HCT116 (cell line): ENCODE measurements at regions not wholly inside any gene's neighbourhood (a gene's known extent, or its start where the extent isn't known, plus 50 kb on each side); places are given as distances from the start of the nearest gene placed in this dataset.

ENCODE experiments used
- ATAC-seq: fragments of 200-7000 bp; cut with Tn5 transposase; 2 replicates; pipeline ENCODE4 v1.9.1; 2020; ENCODE audit warnings: mild to moderate bottlenecking, moderate library complexity
- BruUV-seq: library from RNA; stranded (reverse); fragments of 400-500 nt; replicated peaks from 2 replicates; lab custom pipeline; 2021; lab: Mats Ljungman, UMichigan
- CTCF ChIA-PET: fragments of 300-600 bp; sonication (Branson Sonifier 250); formaldehyde crosslinking; loops from one replicate; lab custom pipeline; 2021; ENCODE audit warnings: antibody characterized with exemption; lab: Charles Lee
- POLR2A ChIA-PET: fragments of 300-600, 350-600 bp; sonication (Branson Sonifier 250); formaldehyde crosslinking; loops from one replicate; lab custom pipeline; 2021; ENCODE audit warnings: antibody characterized with exemption; lab: Charles Lee
- RAD21 ChIA-PET, 2 experiments: fragments of 300-600 bp; sonication (Branson Sonifier 250); formaldehyde crosslinking; loops; one replicate each; lab custom pipeline; 2023; ENCODE audit warnings: low total read pairs in 2 of 2; ENCODE audit not compliant: uncharacterized antibody in 2 of 2, unreplicated experiment in 2 of 2, low non-redundant PET in 1 of 2; lab: Charles Lee
- DNase-seq: peaks from one replicate; pipeline ENCODE4 v3.0.0-alpha.2; 2010; ENCODE audit warnings: low read depth, low spot score
- H2AFZ ChIP-seq: fragments of 200-600 bp; shearing (Covaris generic), sonication (generic); 2 replicates; pipeline ENCODE4 v1.6.1; 2017; ENCODE audit warnings: low read depth, mixed run types, mixed read lengths, antibody characterized with exemption, low read length; ENCODE audit not compliant: poor library complexity, severe bottlenecking
- H3K27ac ChIP-seq: 2 replicates; pipeline ENCODE4 v1.5.1; 2012; ENCODE audit warnings: low read depth, low read length
- H3K27me3 ChIP-seq: fragments of 200-600 bp; sonication (generic); 2 replicates; pipeline ENCODE4 v1.6.1; 2016; ENCODE audit warnings: mixed run types, low read length, mixed read lengths; ENCODE audit not compliant: insufficient read depth
- H3K36me3 ChIP-seq, 2 experiments: fragments of 200-500 bp in 1 of 2; fragments of 200-600 bp in 1 of 2; sonication (Bioruptor generic) in 1 of 2; sonication (generic) in 1 of 2; 2 replicates each; pipeline versions ENCODE4 v1.5.1 to v1.6.1; 2014 to 2016; ENCODE audit warnings: low read length in 2 of 2, inconsistent platforms in 1 of 2, mixed read lengths in 1 of 2, mixed run types in 1 of 2; ENCODE audit not compliant: insufficient read depth in 2 of 2, control insufficient read depth in 1 of 2
- H3K4me1 ChIP-seq, 2 experiments: fragments of 200-600 bp in 1 of 2; sonication (generic) in 1 of 2; 2 replicates each; pipeline versions ENCODE4 v1.5.1 to v1.6.1; 2012 to 2017; ENCODE audit warnings: low read length in 2 of 2, inconsistent platforms in 1 of 2, mild to moderate bottlenecking in 1 of 2, mixed read lengths in 1 of 2, mixed run types in 1 of 2, moderate library complexity in 1 of 2; ENCODE audit not compliant: insufficient read depth in 2 of 2, control insufficient read depth in 1 of 2
- H3K4me2 ChIP-seq: fragments of 200-600 bp; sonication (generic); 2 replicates; pipeline ENCODE4 v1.6.1; 2017; ENCODE audit warnings: mixed run types, low read length, mixed read lengths
- H3K4me3 ChIP-seq, 2 experiments: fragments of 200-600 bp in 1 of 2; sonication (generic) in 1 of 2; replicated peaks in 1 of 2; 2 replicates each; pipeline ENCODE4 v1.5.1; 2011 to 2016; ENCODE audit warnings: low read length in 2 of 2, control low read depth in 1 of 2, low read depth in 1 of 2, mild to moderate bottlenecking in 1 of 2, mixed read lengths in 1 of 2, mixed run types in 1 of 2
- H3K79me2 ChIP-seq: fragments of 200-600 bp; sonication (generic); 2 replicates; pipeline ENCODE4 v1.6.1; 2017; ENCODE audit warnings: mild to moderate bottlenecking, mixed run types, low read length, moderate library complexity, mixed read lengths; ENCODE audit not compliant: insufficient read depth
- H3K9ac ChIP-seq: fragments of 200-600 bp; sonication (generic); 2 replicates; pipeline ENCODE4 v1.6.1; 2016; ENCODE audit warnings: low read length, mixed read lengths
- H3K9me2 ChIP-seq: fragments of 200-600 bp; sonication (generic), shearing (Covaris generic); 2 replicates; pipeline ENCODE4 v1.6.1; 2017; ENCODE audit warnings: mixed run types, mild to moderate bottlenecking, moderate library complexity; ENCODE audit not compliant: insufficient read depth
- H3K9me3 ChIP-seq, 2 experiments: fragments of 200-500 bp in 1 of 2; fragments of 200-600 bp in 1 of 2; sonication (Bioruptor generic) in 1 of 2; sonication (generic) in 1 of 2; 2 replicates each; pipeline ENCODE4 v1.6.1; 2014 to 2017; ENCODE audit warnings: low read length in 2 of 2, mixed read lengths in 2 of 2, inconsistent platforms in 1 of 2, low read depth in 1 of 2, mild to moderate bottlenecking in 1 of 2, mixed run types in 1 of 2, moderate library complexity in 1 of 2; ENCODE audit not compliant: control insufficient read depth in 1 of 2, insufficient read depth in 1 of 2
- H4K20me1 ChIP-seq: fragments of 200-600 bp; sonication (generic), shearing (Covaris generic); 2 replicates; pipeline ENCODE4 v1.6.1; 2017; ENCODE audit warnings: mixed run types, mild to moderate bottlenecking, moderate library complexity; ENCODE audit not compliant: insufficient read depth
- CBX3 ChIP-seq: IDR thresholded peaks from 2 replicates; pipeline ENCODE4 v1.6.1; 2012; ENCODE audit warnings: low read depth
- CTCF ChIP-seq, 3 experiments: fragments of 200-600 bp in 1 of 3; sonication (generic) in 1 of 3; IDR thresholded peaks in 2 of 3; conservative IDR thresholded peaks in 1 of 3; 2 replicates each; pipeline ENCODE4 v1.5.1; 2012 to 2017; ENCODE audit warnings: low read depth in 2 of 3, low read length in 2 of 3, antibody characterized with exemption in 1 of 3, borderline replicate concordance in 1 of 3, control low read depth in 1 of 3, mild to moderate bottlenecking in 1 of 3, mixed read lengths in 1 of 3, mixed run types in 1 of 3, moderate library complexity in 1 of 3; ENCODE audit not compliant: insufficient read depth in 1 of 3
- EGR1 ChIP-seq: IDR thresholded peaks from 2 replicates; pipeline ENCODE4 v1.6.1; 2012; ENCODE audit warnings: low read depth
- ELF1 ChIP-seq: IDR thresholded peaks from 2 replicates; pipeline ENCODE4 v1.6.1; 2012; ENCODE audit warnings: low read depth, borderline replicate concordance
- JUND ChIP-seq: IDR thresholded peaks from 2 replicates; pipeline ENCODE4 v1.6.1; 2012
- POLR2A ChIP-seq: IDR thresholded peaks from 2 replicates; pipeline ENCODE4 v1.7.0; 2011; ENCODE audit warnings: borderline replicate concordance; ENCODE audit not compliant: insufficient read depth, insufficient read length; ENCODE audit errors: extremely low read depth
- POLR2AphosphoS5 ChIP-seq: IDR thresholded peaks from 2 replicates; pipeline ENCODE4 v1.6.1; 2011; ENCODE audit warnings: mild to moderate bottlenecking, low read depth, low read length, moderate library complexity
- REST ChIP-seq: IDR thresholded peaks from 2 replicates; pipeline ENCODE4 v1.6.1; 2012; ENCODE audit warnings: low read depth
- SIN3A ChIP-seq: IDR thresholded peaks from 2 replicates; pipeline ENCODE4 v1.6.1; 2012; ENCODE audit warnings: low read depth
- SP1 ChIP-seq: IDR thresholded peaks from 2 replicates; pipeline ENCODE4 v1.6.1; 2012; ENCODE audit warnings: low read depth
- SRF ChIP-seq: IDR thresholded peaks from 2 replicates; pipeline ENCODE4 v1.6.1; 2012; ENCODE audit warnings: low read depth
- TCF7L2 ChIP-seq: IDR thresholded peaks from 2 replicates; pipeline ENCODE4 v1.7.0; 2011; ENCODE audit warnings: borderline replicate concordance, inconsistent platforms; ENCODE audit not compliant: insufficient read depth, insufficient read length; ENCODE audit errors: extremely low read depth
- ZNF274 ChIP-seq: fragments of 200-500 bp; sonication (Bioruptor generic); IDR thresholded peaks from 2 replicates; pipeline ENCODE4 v1.6.1; 2014; ENCODE audit warnings: mild to moderate bottlenecking, low read depth, low read length, inconsistent platforms
- intact Hi-C: fragments of 100-400 bp; cut with micrococcal nuclease; formaldehyde crosslinking; loops from 2 replicates; pipeline ENCODE4 v1.10.0; 2022

DNA sequence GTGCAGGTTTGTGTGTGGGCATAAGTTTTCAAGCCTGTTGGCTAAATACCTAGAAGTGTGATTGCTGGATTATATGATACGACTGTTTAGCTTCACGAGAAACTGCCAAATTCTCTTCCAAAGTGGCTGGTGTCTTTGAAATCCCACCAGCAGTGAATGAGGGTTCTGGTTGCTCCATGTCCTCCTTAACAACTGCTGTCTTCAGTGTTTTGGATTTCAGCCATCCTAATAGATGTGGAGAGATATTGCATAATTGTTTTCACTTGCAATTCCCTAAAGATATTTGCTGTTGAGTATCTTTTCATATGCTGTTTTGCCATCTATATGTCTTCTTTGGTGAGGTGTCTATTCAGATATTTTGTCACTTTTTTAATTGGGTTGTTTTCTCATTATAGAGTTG is 390.5 kb downstream of the ZNF536 start:
- POLR2A ChIA-PET = no interaction called here
- H3K79me2 ChIP-seq = no peaks in the 10 kb centered on the region
- RAD21 ChIA-PET = no interaction called here
- H3K27ac ChIP-seq = no peak overlapping the region
- H3K9me3 ChIP-seq = peaks cover 0 to 16% of the 10 kb centered on the region in 2 experiments; a peak in 1 of 4 replicates
- intact Hi-C loops = no loop called here
- no TSS peak for BruUV-seq
- H3K4me2 ChIP-seq = no peak overlapping the region
- H4K20me1 ChIP-seq = no peaks in the 10 kb centered on the region
- TF ChIP-seq ZNF274 = no peak
- no peak for TF ChIP-seq TCF7L2
- TF ChIP-seq SP1 = no peak
- no peak for TF ChIP-seq SRF
- TF ChIP-seq CTCF (IDR thresholded peaks at IDR 0.05 in 2 of 3, conservative IDR thresholded peaks at IDR 0.05 in 1 of 3; ENCODE audit: borderline replicate concordance in 1 of 3, insufficient read depth in 1 of 3, low read depth in 2 of 3, low read length in 2 of 3) = no peak
- ATAC-seq (no peak), DNase-seq (no peak)
- no peaks in the 10 kb centered on the region for H3K4me1 ChIP-seq
- H3K9ac ChIP-seq = no peak overlapping the region
- no peaks in the 10 kb centered on the region for H3K9me2 ChIP-seq
- no peak overlapping the region for H2AFZ ChIP-seq
- no peaks in the 10 kb centered on the region for H3K36me3 ChIP-seq
- no peaks in the 10 kb centered on the region for H3K27me3 ChIP-seq
- H3K4me3 ChIP-seq = no peak overlapping the region
- CTCF ChIA-PET = no interaction called here

DNA sequence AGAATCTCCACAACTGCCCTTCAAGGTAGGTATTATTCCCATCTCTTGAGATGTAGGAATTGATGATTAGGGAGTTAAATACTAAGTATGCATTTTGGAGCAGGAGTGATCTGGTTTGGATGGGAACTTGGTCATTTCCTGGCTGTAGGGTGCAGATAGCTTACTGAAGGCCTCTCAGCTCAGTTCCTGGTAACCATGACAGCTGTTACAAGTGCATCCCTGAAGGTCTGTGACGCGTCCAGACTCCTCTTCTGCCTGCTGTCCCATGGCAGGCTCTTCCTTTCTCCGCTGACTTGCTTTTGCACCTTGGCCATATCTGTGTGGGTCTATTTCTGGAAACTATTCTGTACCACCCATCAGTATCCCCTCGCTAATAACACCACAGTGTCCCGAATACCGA is 387.8 kb downstream of the ZNF536 start:
- POLR2A ChIA-PET = no interaction called here
- H3K4me2 ChIP-seq = no peak overlapping the region
- H3K4me1 ChIP-seq = no peaks in the 10 kb centered on the region
- H3K27me3 ChIP-seq = no peaks in the 10 kb centered on the region
- ATAC-seq (no peak), DNase-seq (no peak)
- no peak overlapping the region for H3K9ac ChIP-seq
- TF ChIP-seq POLR2AphosphoS5 (no peak), EGR1 (no peak), SRF (no peak), REST (no peak), JUND (no peak), CBX3 (no peak), TCF7L2 (no peak), SIN3A (no peak), ELF1 (no peak), POLR2A (no peak), CTCF (IDR thresholded peaks at IDR 0.05 in 2 of 3, conservative IDR thresholded peaks at IDR 0.05 in 1 of 3; ENCODE audit: borderline replicate concordance in 1 of 3, insufficient read depth in 1 of 3, low read depth in 2 of 3, low read length in 2 of 3) (no peak)
- RAD21 ChIA-PET = no interaction called here
- BruUV-seq = no TSS peak
- CTCF ChIA-PET = no interaction called here
- no peak overlapping the region for H3K4me3 ChIP-seq
- no peak overlapping the region for H2AFZ ChIP-seq
- H3K27ac ChIP-seq = no peak overlapping the region
- H4K20me1 ChIP-seq = no peaks in the 10 kb centered on the region
- H3K36me3 ChIP-seq = no peaks in the 10 kb centered on the region
- intact Hi-C loops = no loop called here
- H3K9me2 ChIP-seq = no peaks in the 10 kb centered on the region
- no peaks in the 10 kb centered on the region for H3K79me2 ChIP-seq
- H3K9me3 ChIP-seq = peaks cover 0 to 26% of the 10 kb centered on the region in 2 experiments; a peak in 2 of 4 replicates
